H1 (cell line): ENCODE measurements at regions not wholly inside any gene's neighbourhood (a gene's known extent, or its start where the extent isn't known, plus 50 kb on each side); places are given as distances from the start of the nearest gene placed in this dataset.

Source experiments
- CTCF ChIA-PET: fragments of 300-600 bp; sonication (Branson Sonifier 250); formaldehyde crosslinking; loops from one replicate; lab custom pipeline; 2021; ENCODE audit not compliant: partially characterized antibody; lab: Charles Lee
- POLR2A ChIA-PET: fragments of 300-600 bp; sonication (Branson Sonifier 250); formaldehyde crosslinking; loops from one replicate; lab custom pipeline; 2021; ENCODE audit warnings: inconsistent platforms; ENCODE audit not compliant: partially characterized antibody; lab: Charles Lee
- DNase-seq, 2 experiments: peaks; one replicate each; pipeline versions ENCODE4 v3.0.0 to v3.0.0-alpha.2; 2010 to 2022; ENCODE audit warnings: low spot score in 2 of 2, low read depth in 1 of 2, mixed read lengths in 1 of 2
- FAIRE-seq: peaks from 2 replicates; lab custom pipeline; 2011; peaks lifted over from hg19 to GRCh38; lab: Jason Lieb, UNC
- H2AFZ ChIP-seq: 2 replicates; pipeline ENCODE4 v1.8.1; 2012; ENCODE audit warnings: low read length, inconsistent platforms
- H2AK5ac ChIP-seq: 2 replicates; pipeline ENCODE4 v1.6.1; 2013; ENCODE audit warnings: low read depth, low read length
- H2BK120ac ChIP-seq: replicated peaks from 2 replicates; pipeline ENCODE3; 2013; ENCODE audit warnings: low read depth, low read length, inconsistent platforms
- H2BK12ac ChIP-seq: 2 replicates; pipeline ENCODE4 v1.6.1; 2013; ENCODE audit warnings: low read depth, low read length
- H2BK15ac ChIP-seq: 2 replicates; pipeline ENCODE4 v1.6.1; 2013; ENCODE audit warnings: low read length
- H2BK20ac ChIP-seq: 2 replicates; pipeline ENCODE4 v1.6.1; 2013; ENCODE audit warnings: low read length
- H2BK5ac ChIP-seq: 2 replicates; pipeline ENCODE4 v1.6.1; 2013; ENCODE audit warnings: low read depth, low read length
- H3K14ac ChIP-seq: 2 replicates; pipeline ENCODE4 v1.6.1; 2013; ENCODE audit warnings: inconsistent platforms; ENCODE audit not compliant: insufficient read length
- H3K18ac ChIP-seq: 2 replicates; pipeline ENCODE4 v1.6.1; 2013; ENCODE audit warnings: low read length; ENCODE audit errors: extremely low read depth
- H3K23ac ChIP-seq: 2 replicates; pipeline ENCODE4 v1.6.1; 2013; ENCODE audit warnings: inconsistent platforms; ENCODE audit not compliant: insufficient read length
- H3K23me2 ChIP-seq: 2 replicates; pipeline ENCODE4 v1.6.1; 2013; ENCODE audit warnings: low read depth, low read length
- H3K27ac ChIP-seq: 2 replicates; pipeline ENCODE4 v1.6.1; 2011; ENCODE audit warnings: low read depth, low read length, inconsistent platforms
- H3K27me3 ChIP-seq, 4 experiments: replicated peaks in 1 of 4; 1 replicate in 1 of 4; 2 replicates in 3 of 4; pipeline versions ENCODE4 v1.6.1 to v1.8.1; 2011 to 2013; ENCODE audit warnings: low read length in 3 of 4, mild to moderate bottlenecking in 3 of 4, inconsistent platforms in 2 of 4, mixed read lengths in 2 of 4, moderate library complexity in 1 of 4; ENCODE audit not compliant: control insufficient read depth in 3 of 4, insufficient read depth in 3 of 4; ENCODE audit errors: extremely low read depth in 1 of 4
- H3K36me3 ChIP-seq, 4 experiments: 2 replicates each; pipeline versions ENCODE4 v1.6.1 to v1.8.1; 2011 to 2013; ENCODE audit warnings: mild to moderate bottlenecking in 4 of 4, low read length in 3 of 4, moderate library complexity in 2 of 4, control low read depth in 1 of 4, inconsistent platforms in 1 of 4; ENCODE audit not compliant: insufficient read depth in 4 of 4, control insufficient read depth in 2 of 4
- H3K4ac ChIP-seq: replicated peaks from 2 replicates; pipeline ENCODE3; 2013; ENCODE audit warnings: low read length, low read depth, mixed read lengths, inconsistent platforms; ENCODE audit not compliant: insufficient read length
- H3K4me1 ChIP-seq, 4 experiments: replicated peaks in 1 of 4; 1 replicate in 1 of 4; 2 replicates in 3 of 4; pipeline versions ENCODE4 v1.6.1 to v1.8.1; 2011 to 2013; ENCODE audit warnings: low read length in 3 of 4, inconsistent platforms in 2 of 4, mixed read lengths in 1 of 4; ENCODE audit not compliant: insufficient read depth in 4 of 4, control insufficient read depth in 3 of 4
- H3K4me2 ChIP-seq, 2 experiments: 2 replicates each; pipeline versions ENCODE4 v1.6.1 to v1.8.1; 2011 to 2013; ENCODE audit warnings: low read depth in 2 of 2, low read length in 2 of 2, control low read depth in 1 of 2, inconsistent platforms in 1 of 2, mild to moderate bottlenecking in 1 of 2; ENCODE audit not compliant: insufficient read depth in 1 of 2
- H3K4me3 ChIP-seq, 4 experiments: fragments of 200-600, 300-600 bp in 1 of 4; sonication (generic), shearing (Covaris generic), sonication (Bioruptor Twin) in 1 of 4; 2 replicates each; pipeline versions ENCODE4 v1.5.1 to v1.8.1; 2011 to 2016; ENCODE audit warnings: low read length in 4 of 4, low read depth in 3 of 4, control low read depth in 2 of 4, inconsistent platforms in 2 of 4, mild to moderate bottlenecking in 2 of 4, mixed read lengths in 1 of 4, moderate library complexity in 1 of 4; ENCODE audit not compliant: insufficient read depth in 2 of 4; ENCODE audit errors: extremely low read depth in 1 of 4
- H3K56ac ChIP-seq: replicated peaks from 2 replicates; pipeline ENCODE3; 2013; ENCODE audit warnings: low read depth, mild to moderate bottlenecking, mixed read lengths, low read length, inconsistent platforms; ENCODE audit not compliant: insufficient read length
- H3K79me1 ChIP-seq: 2 replicates; pipeline ENCODE4 v1.6.1; 2013; ENCODE audit warnings: low read depth, low read length, control low read depth
- H3K79me2 ChIP-seq, 2 experiments: 2 replicates each; pipeline versions ENCODE4 v1.6.1 to v1.8.1; 2012 to 2013; ENCODE audit warnings: low read length in 2 of 2, mild to moderate bottlenecking in 2 of 2, inconsistent platforms in 1 of 2; ENCODE audit not compliant: insufficient read depth in 2 of 2, control insufficient read depth in 1 of 2
- H3K9ac ChIP-seq, 4 experiments: replicated peaks in 1 of 4; 1 replicate in 1 of 4; 2 replicates in 3 of 4; pipeline versions ENCODE4 v1.6.1 to v1.8.1; 2011 to 2013; ENCODE audit warnings: low read depth in 3 of 4, low read length in 3 of 4, control low read depth in 2 of 4, mild to moderate bottlenecking in 2 of 4, moderate library complexity in 2 of 4, inconsistent platforms in 1 of 4; ENCODE audit errors: extremely low read depth in 1 of 4
- H3K9me3 ChIP-seq, 2 experiments: 2 replicates each; pipeline versions ENCODE4 v1.6.1 to v1.8.1; 2012 to 2013; ENCODE audit warnings: mild to moderate bottlenecking in 2 of 2, moderate library complexity in 2 of 2, control low read depth in 1 of 2, inconsistent platforms in 1 of 2, low read depth in 1 of 2, low read length in 1 of 2, mixed read lengths in 1 of 2; ENCODE audit not compliant: insufficient read depth in 2 of 2
- H4K20me1 ChIP-seq, 2 experiments: replicated peaks in 1 of 2; 2 replicates each; pipeline versions ENCODE3 to v1.8.1; 2011 to 2013; ENCODE audit warnings: inconsistent platforms in 2 of 2, low read length in 2 of 2, mild to moderate bottlenecking in 1 of 2; ENCODE audit not compliant: insufficient read depth in 2 of 2, control insufficient read depth in 1 of 2
- H4K5ac ChIP-seq: 2 replicates; pipeline ENCODE4 v1.6.1; 2013; ENCODE audit warnings: low read length, low read depth, mixed read lengths, inconsistent platforms; ENCODE audit not compliant: insufficient read length
- H4K8ac ChIP-seq: 2 replicates; pipeline ENCODE4 v1.8.0; 2013; ENCODE audit warnings: mild to moderate bottlenecking, moderate library complexity, low read length, inconsistent platforms; ENCODE audit not compliant: insufficient read depth; ENCODE audit errors: extremely low read depth
- H4K91ac ChIP-seq: replicated peaks from 2 replicates; pipeline ENCODE3; 2013; ENCODE audit warnings: low read length, mixed read lengths, inconsistent platforms; ENCODE audit not compliant: insufficient read length
- ASH2L ChIP-seq: fragments of 200-600, 300-600 bp; sonication (generic); IDR thresholded peaks from one replicate; pipeline ENCODE4 v1.7.1; 2017; ENCODE audit warnings: low read length
- CBX5 ChIP-seq: fragments of 300-800, 300-1000 bp; sonication (generic); IDR thresholded peaks from 2 replicates; pipeline ENCODE4 v1.7.1; 2016; ENCODE audit warnings: antibody characterized with exemption, low read length, low read depth
- CTCF ChIP-seq, 3 experiments: IDR thresholded peaks; 1 replicate in 2 of 3; 2 replicates in 1 of 3; pipeline versions ENCODE4 v1.5.1 to v1.6.1; 2011; ENCODE audit warnings: low read length in 3 of 3, mild to moderate bottlenecking in 3 of 3, inconsistent platforms in 2 of 3, low read depth in 1 of 3, moderate library complexity in 1 of 3; ENCODE audit not compliant: insufficient read depth in 1 of 3; ENCODE audit errors: control extremely low read depth in 1 of 3
- HDAC6 ChIP-seq: IDR thresholded peaks from one replicate; pipeline ENCODE4 v1.7.1; 2012; ENCODE audit warnings: low read depth, mild to moderate bottlenecking, inconsistent platforms, low read length, moderate library complexity
- NANOG ChIP-seq: IDR thresholded peaks from 2 replicates; pipeline ENCODE4 v1.6.1; 2011; ENCODE audit warnings: low read length, low read depth, mild to moderate bottlenecking, inconsistent platforms; ENCODE audit not compliant: insufficient read depth, poor library complexity, severe bottlenecking
- POU5F1 ChIP-seq: IDR thresholded peaks from 2 replicates; pipeline ENCODE4 v1.6.1; 2011; ENCODE audit warnings: low read depth, mild to moderate bottlenecking, low read length, moderate library complexity
- RNF2 ChIP-seq: fragments of 200-900, 300-1000 bp; sonication (generic); IDR thresholded peaks from 2 replicates; pipeline ENCODE4 v1.7.1; 2016; ENCODE audit warnings: borderline replicate concordance, low read depth, mild to moderate bottlenecking, antibody characterized with exemption, low read length; ENCODE audit not compliant: poor library complexity, severe bottlenecking; ENCODE audit errors: missing control alignments
- SIRT6 ChIP-seq: IDR thresholded peaks from one replicate; pipeline ENCODE4 v1.7.1; 2012; ENCODE audit warnings: low read length, inconsistent platforms
- SP1 ChIP-seq: IDR thresholded peaks from 2 replicates; pipeline ENCODE4 v1.6.1; 2011; ENCODE audit warnings: low read depth, low read length
- SP4 ChIP-seq: IDR thresholded peaks from 2 replicates; pipeline ENCODE4 v1.6.1; 2012; ENCODE audit warnings: low read length, inconsistent platforms
- TCF12 ChIP-seq: IDR thresholded peaks from 2 replicates; pipeline ENCODE4 v1.6.1; 2011; ENCODE audit warnings: low read depth, mild to moderate bottlenecking, low read length
- ZNF274 ChIP-seq: IDR thresholded peaks from 2 replicates; pipeline ENCODE4 v1.7.0; 2012; ENCODE audit warnings: low read length, borderline replicate concordance; ENCODE audit errors: extremely low read depth
- WGBS, 2 experiments: shearing (Covaris generic) in 1 of 2; methylation state at CpG; one replicate each; pipeline versions ENCODE4 v1.1.6 to v1.1.7; 2013 to 2015; ENCODE audit warnings: low lambda C conversion rate in 2 of 2, mixed read lengths in 2 of 2, inconsistent platforms in 1 of 2, low coverage in 1 of 2, missing lambda C conversion rate in 1 of 2; ENCODE audit not compliant: insufficient replicate concordance in 2 of 2, insufficient coverage in 1 of 2, insufficient read length in 1 of 2; ENCODE audit errors: extremely low coverage in 1 of 2, missing lambda C conversion rate in 1 of 2; 5-methylcytosine and 5-hydroxymethylcytosine counted together

DNA sequence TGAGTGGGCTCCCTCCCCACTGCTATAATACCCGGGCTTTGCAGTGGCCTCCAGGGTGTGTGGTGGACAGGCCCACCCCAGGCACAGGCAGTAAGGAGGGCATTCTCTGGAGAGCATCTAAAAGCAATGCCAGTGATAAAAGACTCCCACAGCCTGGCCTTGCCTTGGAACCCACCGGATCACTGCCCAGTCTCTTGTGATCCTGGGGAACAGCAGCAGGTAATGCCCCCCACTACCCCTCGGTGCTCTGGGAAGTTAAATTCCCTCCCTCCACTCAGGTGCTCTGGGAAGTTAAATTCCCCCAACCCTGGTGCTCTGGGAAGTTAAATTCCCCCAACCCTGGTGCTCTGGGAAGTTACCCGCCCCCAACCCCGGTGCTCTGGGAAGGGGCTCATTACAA lies 565.2 kb downstream of the TCERG1L start:
- Histone ChIP-seq H3K18ac (no peak overlapping the region), H2AFZ (no peak overlapping the region), H3K56ac (no peak overlapping the region), H3K36me3 (no peaks in the 10 kb centered on the region), H4K20me1 (no peaks in the 10 kb centered on the region), H2AK5ac (no peak overlapping the region), H3K14ac (no peak overlapping the region), H3K27me3 (no peaks in the 10 kb centered on the region), H2BK120ac (no peak overlapping the region), H2BK12ac (no peak overlapping the region), H3K23me2 (no peaks in the 10 kb centered on the region), H4K8ac (peak overlapping the region; percentile 69; the same call in 1 of the 2 replicates), H3K79me1 (no peaks in the 10 kb centered on the region), H4K5ac (no peak overlapping the region), H2BK20ac (no peak overlapping the region), H3K4ac (no peak overlapping the region), H3K4me1 (peaks cover 0 to 18% (median 12%) of the 10 kb centered on the region in 4 experiments; a peak in 6 of 7 replicates), H3K23ac (no peak overlapping the region), H3K4me2 (no peak overlapping the region), H3K79me2 (no peaks in the 10 kb centered on the region), H3K4me3 (no peak overlapping the region), H2BK15ac (0 out of 2 replicates have a peak overlapping the region, but pooled peaks have one; percentile 40), H3K9me3 (no peaks in the 10 kb centered on the region), H2BK5ac (no peak overlapping the region), H3K27ac (no peak overlapping the region), H4K91ac (no peak overlapping the region), H3K9ac (no peak overlapping the region)
- 96% methylated on average over 3 of the region's 5 CpGs; no CpG with 5 or more reads in 1 of the 2 experiments for WGBS, 2 experiments
- no peak for FAIRE-seq
- ChIA-PET POLR2A (no interaction called here), CTCF (interaction anchor here (0.7 to 1.7 kb wide), 2 partner anchors 338 to 549 kb away, joined by 3 read pairs; no protein-coding TSS in a partner anchor)
- no peak for DNase-seq
- TF ChIP-seq NANOG (no peak), SP1 (no peak), HDAC6 (no peak), ZNF274 (no peak), POU5F1 (no peak), RNF2 (no peak), SP4 (no peak), SIRT6 (no peak), ASH2L (no peak), CTCF (IDR thresholded peaks at IDR 0.05; ENCODE audit: control extremely low read depth in 1 of 3, insufficient read depth in 1 of 3, low read depth in 1 of 3, low read length in 3 of 3) (no peak), TCF12 (no peak), CBX5 (no peak)
